K562 (cell line): ENCODE measurements at regions not wholly inside any gene's neighbourhood (a gene's known extent, or its start where the extent isn't known, plus 50 kb on each side); places are given as distances from the start of the nearest gene placed in this dataset.

Experiments
- RBFOX2 ChIP-seq: fragments of 200-400 bp; formaldehyde crosslinking; IDR thresholded peaks from 2 replicates; pipeline ENCODE4 v1.6.1; 2017; ENCODE audit warnings: low read depth, mild to moderate bottlenecking, low read length, moderate library complexity
- REST ChIP-seq, 2 experiments: fragments of 450-650 bp; formaldehyde crosslinking in 1 of 2; IDR thresholded peaks; 2 replicates each; pipeline versions ENCODE4 v1.4.0 to v1.6.1; 2014 to 2020; ENCODE audit warnings: mild to moderate bottlenecking in 2 of 2, borderline replicate concordance in 1 of 2, low read depth in 1 of 2
- TFE3 ChIP-seq: fragments of 450-650 bp; formaldehyde crosslinking; IDR thresholded peaks from 2 replicates; pipeline ENCODE4 v1.4.0; 2020; ENCODE audit warnings: mild to moderate bottlenecking, mixed read lengths
- ZC3H11A ChIP-seq: IDR thresholded peaks from 2 replicates; pipeline ENCODE4 v1.6.1; 2012; ENCODE audit warnings: low read depth, low read length, improper control_type of control experiment
- ZNF217 ChIP-seq: sonication (generic); formaldehyde crosslinking; IDR thresholded peaks from 2 replicates; pipeline ENCODE4 v1.8.0; 2022; ENCODE audit warnings: mild to moderate bottlenecking, missing genetic modification reagents

GRCh38 chr6:155795173-155795796, 339.6 kb upstream of the NOX3 start (continued):
- TF ChIP-seq REST (IDR thresholded peaks at IDR 0.05; ENCODE audit: borderline replicate concordance) (no peak), REST (CRISPR knock-in tag; IDR thresholded peaks at IDR 0.05; ENCODE audit: low read depth) (no peak), TFE3 (CRISPR knock-in tag) (no peak), ZNF217 (CRISPR knock-in tag) (no peak), ZC3H11A (no peak), RBFOX2 (no peak)
